ENCODE measurements at regions not wholly inside any gene's neighbourhood (a gene's known extent, or its start where the extent isn't known, plus 50 kb on each side); places are given as distances from the start of the nearest gene placed in this dataset.

DNA sequence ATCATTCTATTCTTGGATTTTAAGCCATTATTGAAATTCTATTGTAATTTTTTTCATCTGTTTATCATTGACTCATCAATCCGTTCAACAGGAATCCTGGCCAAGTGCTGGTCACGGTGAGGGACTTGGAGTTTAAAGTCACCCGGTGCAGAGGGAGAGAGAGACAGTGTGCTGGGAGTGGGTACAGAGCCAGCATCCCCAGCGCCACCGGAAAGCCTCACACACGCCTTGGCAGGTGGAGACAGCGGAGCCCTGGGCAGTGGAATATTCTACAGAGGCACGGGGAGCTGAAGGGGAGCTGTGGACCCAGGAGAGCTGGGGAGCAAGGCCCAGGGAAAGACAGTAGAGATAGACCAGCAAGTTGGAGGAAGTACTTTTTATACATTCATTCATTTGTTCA, 787.6 kb downstream of the BRD1 start:
- TF ChIP-seq, protein P1, sequence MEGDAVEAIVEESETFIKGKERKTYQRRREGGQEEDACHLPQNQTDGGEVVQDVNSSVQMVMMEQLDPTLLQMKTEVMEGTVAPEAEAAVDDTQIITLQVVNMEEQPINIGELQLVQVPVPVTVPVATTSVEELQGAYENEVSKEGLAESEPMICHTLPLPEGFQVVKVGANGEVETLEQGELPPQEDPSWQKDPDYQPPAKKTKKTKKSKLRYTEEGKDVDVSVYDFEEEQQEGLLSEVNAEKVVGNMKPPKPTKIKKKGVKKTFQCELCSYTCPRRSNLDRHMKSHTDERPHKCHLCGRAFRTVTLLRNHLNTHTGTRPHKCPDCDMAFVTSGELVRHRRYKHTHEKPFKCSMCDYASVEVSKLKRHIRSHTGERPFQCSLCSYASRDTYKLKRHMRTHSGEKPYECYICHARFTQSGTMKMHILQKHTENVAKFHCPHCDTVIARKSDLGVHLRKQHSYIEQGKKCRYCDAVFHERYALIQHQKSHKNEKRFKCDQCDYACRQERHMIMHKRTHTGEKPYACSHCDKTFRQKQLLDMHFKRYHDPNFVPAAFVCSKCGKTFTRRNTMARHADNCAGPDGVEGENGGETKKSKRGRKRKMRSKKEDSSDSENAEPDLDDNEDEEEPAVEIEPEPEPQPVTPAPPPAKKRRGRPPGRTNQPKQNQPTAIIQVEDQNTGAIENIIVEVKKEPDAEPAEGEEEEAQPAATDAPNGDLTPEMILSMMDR (IDR thresholded peaks at IDR 0.05), result no peak
- TF ChIP-seq ZFX (IDR thresholded peaks at IDR 0.05; ENCODE audit: borderline replicate concordance), result no peak
